Ureter (tissue), 1 donor: ENCODE measurements at regions not wholly inside any gene's neighbourhood (a gene's known extent, or its start where the extent isn't known, plus 50 kb on each side); places are given as distances from the start of the nearest gene placed in this dataset.

Source experiments
- DNase-seq: peaks from one replicate; pipeline ENCODE4 v3.0.0-alpha.2; 2020; ENCODE audit warnings: low spot score
- donor health status: DM: yes; HTN: yes; CAD: no.

DNA sequence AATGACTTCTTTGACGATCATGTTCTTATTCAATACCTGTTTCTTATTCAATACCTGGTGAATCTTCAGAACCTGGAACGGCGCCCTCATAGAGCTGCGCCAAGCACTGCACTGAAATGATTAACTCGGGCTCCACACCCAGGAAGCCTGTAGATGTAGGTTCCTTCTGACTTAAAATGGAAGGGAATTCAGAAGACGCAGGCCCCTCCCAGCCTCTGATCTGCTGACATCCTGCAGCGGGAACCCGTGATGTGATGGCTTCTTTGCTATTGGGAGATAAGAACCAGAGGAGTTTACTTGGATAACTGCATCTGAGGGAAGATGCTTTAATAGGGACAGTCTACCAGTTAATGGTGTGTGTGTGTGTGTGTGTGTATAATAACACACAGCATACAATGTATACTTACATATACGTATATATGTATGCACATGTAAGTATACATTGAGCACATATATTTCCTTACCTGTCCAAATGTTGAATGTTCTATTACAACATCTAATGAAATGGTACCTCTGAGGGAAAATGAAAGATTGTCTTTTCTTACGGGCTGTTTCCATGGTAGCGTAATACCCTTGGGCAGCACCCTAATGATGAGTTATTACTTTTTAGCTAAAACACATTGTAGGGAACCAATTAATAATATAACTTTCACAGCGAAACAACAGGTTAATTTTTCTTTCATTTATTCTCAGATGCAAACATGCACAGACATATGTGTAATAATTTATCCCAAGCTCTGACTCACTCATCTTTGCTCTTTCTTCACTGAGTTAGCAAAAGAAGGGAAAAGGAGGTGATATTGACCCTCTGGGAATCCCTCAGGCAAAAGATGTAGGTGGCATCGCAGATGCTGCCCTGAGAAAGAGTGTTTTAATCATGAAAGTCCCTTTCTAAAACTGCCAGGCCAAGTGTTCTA is 379.8 kb downstream of the SIPA1L2 start:
- DNase-seq = no peak

- DNase-seq = no peak
Measured at GRCh38 chr1:232249339-232249738, 380.6 kb downstream of the SIPA1L2 start.

- no peak for DNase-seq
Measured at GRCh38 chr1:232248276-232248820, 381.6 kb downstream of the SIPA1L2 start.

DNA sequence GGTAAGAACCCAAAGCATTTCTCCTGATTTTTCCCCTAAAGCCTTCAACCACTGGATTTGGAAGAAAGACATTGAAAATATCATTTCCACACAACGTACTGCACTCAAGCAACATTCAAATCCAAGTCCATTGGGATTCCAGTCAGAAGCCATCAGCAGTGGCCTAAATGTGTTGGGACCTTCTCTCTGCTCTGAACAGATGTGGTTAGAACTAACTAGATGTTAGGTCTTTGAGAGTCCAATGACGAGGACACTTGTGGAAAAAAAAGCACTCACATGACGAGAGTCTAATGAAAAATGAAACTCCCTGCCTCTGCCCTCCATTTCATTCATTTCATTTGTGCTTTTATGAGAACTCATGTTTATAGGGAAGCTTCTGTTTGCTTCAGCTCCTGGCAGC is 382.3 kb downstream of the SIPA1L2 start:
- no peak for DNase-seq

DNA sequence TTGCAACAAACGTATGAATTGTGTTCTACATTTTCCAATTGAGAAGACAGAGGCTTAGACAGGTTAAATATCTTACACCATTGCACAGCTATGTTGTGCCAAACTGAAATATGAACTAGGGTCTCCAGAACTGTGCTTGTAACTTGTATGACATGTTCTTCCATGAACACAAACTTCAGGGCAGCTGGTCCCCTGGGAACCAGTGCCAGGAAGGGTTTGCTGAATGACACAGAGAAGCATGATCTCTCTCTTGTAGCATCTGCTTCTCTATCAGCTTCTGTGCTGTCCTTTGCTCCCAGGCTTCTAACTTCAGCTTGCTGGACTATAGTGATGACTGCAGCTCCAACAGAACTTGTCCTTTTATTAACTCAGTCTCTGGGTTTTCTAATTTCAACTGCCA is 385.5 kb downstream of the SIPA1L2 start:
- no peak for DNase-seq

DNA sequence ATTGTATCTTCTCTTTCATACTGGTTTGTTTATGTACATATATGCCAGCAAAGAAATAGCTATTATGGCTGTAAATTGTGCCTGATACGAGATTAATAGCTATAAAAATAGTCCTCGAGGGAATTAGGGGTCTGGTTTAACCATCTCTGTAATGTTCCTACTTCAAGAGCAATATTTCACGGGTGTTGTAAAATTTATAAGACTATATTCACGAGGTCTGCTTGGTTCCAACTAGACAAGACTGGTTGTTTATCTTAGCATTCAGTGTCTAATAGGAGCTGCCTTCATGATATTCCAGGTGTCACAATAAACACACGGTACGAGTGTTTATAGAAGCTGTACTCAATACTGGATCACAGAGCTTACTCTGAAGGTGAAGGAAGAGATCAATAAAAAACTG is 389.9 kb downstream of the SIPA1L2 start:
- no peak for DNase-seq

GRCh38 chr1:232239522-232239921 is 390.4 kb downstream of the SIPA1L2 start:
- no peak for DNase-seq

DNA sequence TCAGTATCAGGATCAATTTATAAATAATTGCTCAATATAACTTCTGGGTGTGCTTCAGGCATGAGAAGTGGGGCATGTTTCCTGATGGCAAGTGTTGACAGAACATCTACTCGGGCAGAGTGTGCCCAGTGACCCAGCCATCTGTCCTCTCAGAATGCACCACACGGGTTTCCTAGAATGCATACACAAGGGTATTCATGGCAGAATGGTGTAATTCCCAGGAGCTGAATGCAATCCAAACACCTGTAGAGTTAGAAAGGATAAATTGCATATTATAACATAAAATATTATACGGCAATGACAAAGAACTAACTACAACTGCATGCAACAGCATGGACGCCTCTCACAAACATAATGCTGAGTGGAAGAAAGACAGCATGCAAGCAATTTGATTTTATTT is 391.9 kb downstream of the SIPA1L2 start:
- no peak for DNase-seq

GRCh38 chr1:232227306-232227705 is 402.6 kb downstream of the SIPA1L2 start:
- DNase-seq = no peak

GRCh38 chr1:232226197-232226712 is 403.7 kb downstream of the SIPA1L2 start:
- no peak for DNase-seq

GRCh38 chr1:232225336-232226131 is 404.4 kb downstream of the SIPA1L2 start:
- no peak for DNase-seq

DNA sequence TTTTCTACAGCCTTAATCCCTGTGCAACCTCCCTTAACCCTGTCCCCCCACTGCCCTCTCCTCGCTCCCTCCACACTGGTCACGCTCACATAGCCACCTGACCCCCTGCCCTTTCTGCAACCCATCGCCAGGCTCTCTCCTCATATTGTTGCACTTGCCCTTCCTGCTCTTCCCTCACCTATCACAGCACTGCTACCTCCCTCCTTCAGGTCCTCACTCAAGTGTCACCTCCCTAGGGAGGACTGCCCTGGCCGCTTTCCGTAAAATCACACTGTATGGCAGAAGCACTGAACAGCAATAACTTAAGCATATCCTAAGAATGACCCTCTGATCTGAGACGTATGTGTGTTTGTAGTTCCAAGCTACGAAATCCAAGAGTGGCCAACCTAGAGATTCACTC is 406.0 kb downstream of the SIPA1L2 start:
- DNase-seq = no peak

GRCh38 chr1:232223183-232223708 is 406.7 kb downstream of the SIPA1L2 start:
- no peak for DNase-seq

- no peak for DNase-seq
Measured at GRCh38 chr1:232222614-232223013, 407.3 kb downstream of the SIPA1L2 start.

GRCh38 chr1:232221802-232222499 is 408.0 kb downstream of the SIPA1L2 start:
- DNase-seq = no peak

GRCh38 chr1:232218955-232219865 is 410.7 kb downstream of the SIPA1L2 start:
- DNase-seq = no peak

DNA sequence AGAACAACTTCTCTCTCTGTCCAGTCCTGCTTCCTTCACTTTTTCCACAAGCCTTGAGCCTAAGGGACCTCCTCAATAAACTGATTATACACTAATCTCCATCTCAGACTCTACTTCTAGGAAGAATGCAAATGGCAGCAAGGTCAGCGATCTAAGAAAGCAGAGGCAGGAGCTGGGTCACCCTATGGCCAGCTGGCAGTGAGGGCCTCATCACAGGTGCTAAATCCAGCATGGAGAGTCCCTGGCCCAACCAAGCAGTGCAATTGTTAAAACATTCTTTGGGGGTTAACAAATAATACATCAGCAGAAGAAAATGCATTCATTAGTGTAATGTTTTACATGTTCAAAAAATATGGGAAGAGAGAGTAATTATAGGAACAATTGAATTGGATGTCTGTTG is 416.0 kb downstream of the SIPA1L2 start:
- no peak for DNase-seq

DNA sequence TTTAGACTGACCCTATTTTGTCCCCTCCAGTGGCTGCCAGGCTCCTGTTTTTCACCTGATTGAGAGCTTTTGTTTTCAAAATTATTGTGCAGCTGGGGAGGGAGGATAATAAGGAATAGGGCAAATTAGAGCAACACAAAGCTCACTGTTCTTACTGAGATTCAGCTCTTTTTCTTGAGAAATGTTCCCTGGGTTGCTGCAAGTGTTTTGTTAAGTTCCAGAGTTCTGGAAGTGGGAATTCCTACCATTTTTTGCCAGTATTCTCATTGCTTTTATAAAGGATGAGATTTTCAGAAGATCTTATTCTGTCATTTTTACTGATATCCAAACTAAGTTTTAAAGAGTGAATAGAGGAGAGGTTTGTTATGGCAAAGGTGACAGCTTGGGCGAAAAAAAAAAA is 417.7 kb downstream of the SIPA1L2 start:
- DNase-seq = no peak

- DNase-seq = no peak
Measured at GRCh38 chr1:232211149-232211548, 418.8 kb downstream of the SIPA1L2 start.

GRCh38 chr1:232209357-232209756 is 420.6 kb downstream of the SIPA1L2 start:
- DNase-seq = no peak
